GM12872 (cell line): ENCODE measurements at regions not wholly inside any gene's neighbourhood (a gene's known extent, or its start where the extent isn't known, plus 50 kb on each side); places are given as distances from the start of the nearest gene placed in this dataset.

Experiments used
- CTCF ChIP-seq: IDR thresholded peaks from 3 replicates; pipeline ENCODE4 v1.5.1; 2011; ENCODE audit warnings: low read depth, mild to moderate bottlenecking, low read length, moderate library complexity; ENCODE audit not compliant: insufficient read depth

DNA sequence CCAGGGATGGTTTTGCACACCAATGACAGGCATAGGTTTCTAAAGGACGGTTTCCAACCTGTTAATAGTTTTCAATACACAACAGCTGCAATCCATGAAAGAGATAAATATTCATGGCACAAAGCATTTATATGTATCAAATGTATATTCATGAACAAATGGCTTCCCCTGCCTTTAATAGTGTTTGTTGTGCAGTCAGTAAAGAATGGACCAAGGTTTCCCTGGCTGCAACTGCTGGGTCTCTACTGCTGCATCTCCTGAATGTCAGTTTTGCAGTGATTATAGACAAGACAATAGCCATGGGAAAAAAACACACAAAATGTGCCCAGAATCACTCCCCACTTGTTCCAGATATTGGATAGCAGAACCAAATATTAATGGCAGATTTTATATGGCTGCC, 284.1 kb downstream of the BTG1 start:
- no peak for TF ChIP-seq CTCF

DNA sequence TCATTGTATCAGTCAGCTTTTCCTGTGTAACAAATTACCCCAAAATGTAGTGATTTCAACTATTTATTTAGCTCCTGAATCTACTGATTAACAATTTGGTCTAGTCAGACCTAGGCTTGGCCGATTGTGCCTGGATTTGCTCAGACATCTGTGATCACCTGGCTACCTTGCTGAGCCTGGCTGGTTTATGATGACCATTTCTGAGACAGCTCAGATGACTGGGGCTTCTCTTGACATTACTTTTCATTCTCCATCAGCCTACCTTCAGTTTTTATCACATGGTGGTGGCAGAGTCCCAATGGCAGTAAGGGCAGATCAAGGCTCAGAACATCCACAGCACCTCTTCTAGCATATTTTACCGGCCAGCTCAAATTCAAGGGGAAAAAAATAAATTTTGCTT, 286.3 kb downstream of the BTG1 start:
- TF ChIP-seq CTCF, result no peak

GRCh38 chr12:91857813-91858542, 287.7 kb downstream of the BTG1 start:
- no peak for TF ChIP-seq CTCF

DNA sequence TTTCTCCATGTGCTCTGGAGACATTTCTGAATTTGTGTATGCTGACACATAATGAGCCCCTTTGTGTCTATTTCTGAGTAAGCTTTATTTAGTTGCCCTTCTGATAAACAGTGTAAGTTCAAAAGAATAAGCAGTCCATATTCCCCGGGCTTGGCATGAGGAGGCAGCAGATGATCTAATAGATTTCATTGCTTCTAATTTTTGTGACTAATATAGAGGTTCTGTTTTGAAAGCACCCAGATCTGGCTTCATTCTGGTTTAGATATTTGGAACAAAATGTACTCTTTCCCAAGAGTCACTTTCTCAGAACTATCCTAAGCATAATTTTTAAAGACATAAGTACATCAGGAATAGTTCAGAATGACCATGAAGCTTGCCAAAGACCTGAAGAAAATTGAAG, 290.9 kb downstream of the BTG1 start:
- no peak for TF ChIP-seq CTCF

DNA sequence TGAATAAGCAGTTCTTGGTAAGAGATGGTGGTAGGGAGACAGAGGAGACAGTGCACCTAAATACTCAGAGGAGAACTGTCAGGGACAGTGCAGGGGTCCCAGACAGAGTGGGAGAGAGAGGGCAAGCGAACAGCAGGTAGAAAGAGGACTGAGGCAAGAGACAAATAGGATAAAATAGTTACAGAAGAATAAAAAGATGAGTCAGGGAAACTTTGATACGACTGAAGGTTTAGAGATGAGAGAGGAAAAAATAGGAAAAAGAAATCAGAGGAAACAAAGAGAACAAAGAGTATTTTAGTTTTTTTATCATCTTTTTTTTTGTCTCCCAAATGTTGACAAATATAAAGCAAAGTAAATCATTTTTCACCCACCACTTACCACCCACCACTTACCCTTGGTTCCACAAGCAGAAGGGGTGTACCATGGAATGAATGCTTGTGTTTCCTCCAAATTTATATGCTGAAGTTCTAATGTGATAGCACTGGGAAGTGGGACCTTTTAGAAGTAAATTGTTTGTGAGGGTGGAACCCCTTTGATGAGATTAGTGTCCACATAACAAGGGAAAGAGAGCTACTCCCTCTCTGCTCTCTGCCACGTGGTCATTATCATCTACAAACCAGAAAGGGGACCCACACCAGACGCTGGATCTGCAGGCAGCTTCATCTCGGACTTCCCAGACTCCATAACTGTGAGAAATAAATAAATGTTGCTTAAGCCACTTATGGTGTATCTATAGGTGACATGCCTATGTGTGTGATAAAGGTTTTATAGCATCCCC, 292.1 kb downstream of the BTG1 start:
- TF ChIP-seq CTCF, result no peak

- no peak for TF ChIP-seq CTCF
Observed at GRCh38 chr12:91852634-91853033, 293.0 kb downstream of the BTG1 start.

GRCh38 chr12:91851741-91852477, 293.7 kb downstream of the BTG1 start:
- TF ChIP-seq CTCF, result no peak
